Embryonic facial prominence (tissue), 1 donor: ENCODE measurements at regions not wholly inside any gene's neighbourhood (a gene's known extent, or its start where the extent isn't known, plus 50 kb on each side); places are given as distances from the start of the nearest gene placed in this dataset.

Experiments
- DNase-seq: peaks from one replicate; pipeline ENCODE4 v3.0.0-alpha.2; 2016; ENCODE audit errors: extremely low spot score

GRCh38 chr17:77601054-77601979 is 357.2 kb upstream of the TNRC6C start:
- DNase-seq = no peak

DNA sequence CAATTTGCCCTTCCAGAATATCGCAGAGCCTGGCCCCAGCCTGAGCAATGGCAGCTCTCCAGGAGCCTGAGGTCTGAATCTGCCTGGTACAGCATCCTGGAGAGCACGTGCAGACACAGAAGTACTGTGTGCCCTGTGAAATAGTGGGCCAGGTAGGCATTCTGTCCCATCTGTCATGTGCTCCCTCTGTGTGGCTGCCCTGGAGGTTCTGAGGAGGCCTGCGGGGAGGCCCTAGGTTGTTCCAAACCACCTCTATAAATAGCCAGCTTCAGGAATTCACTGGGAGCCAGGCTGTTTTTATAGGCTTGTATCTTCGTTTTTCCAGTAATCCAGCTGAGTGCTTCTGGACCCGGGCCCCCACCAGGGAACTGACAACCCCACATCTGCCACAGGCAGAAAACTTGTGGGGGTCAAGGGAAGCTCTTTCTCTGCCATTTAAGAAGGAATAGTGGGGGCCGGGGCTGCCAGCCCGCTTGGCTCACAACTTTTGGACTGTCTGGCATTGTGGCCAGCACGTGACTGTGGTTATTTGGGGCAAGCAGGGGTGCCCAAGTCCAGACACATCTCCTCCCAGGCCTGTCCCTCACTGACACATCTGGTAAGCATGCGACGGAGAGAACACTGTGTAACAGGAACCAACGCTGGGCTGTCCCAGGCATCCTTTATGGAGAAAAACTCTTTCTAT is 356.3 kb upstream of the TNRC6C start:
- no peak for DNase-seq

GRCh38 chr17:77602883-77603640 is 355.4 kb upstream of the TNRC6C start:
- no peak for DNase-seq

DNA sequence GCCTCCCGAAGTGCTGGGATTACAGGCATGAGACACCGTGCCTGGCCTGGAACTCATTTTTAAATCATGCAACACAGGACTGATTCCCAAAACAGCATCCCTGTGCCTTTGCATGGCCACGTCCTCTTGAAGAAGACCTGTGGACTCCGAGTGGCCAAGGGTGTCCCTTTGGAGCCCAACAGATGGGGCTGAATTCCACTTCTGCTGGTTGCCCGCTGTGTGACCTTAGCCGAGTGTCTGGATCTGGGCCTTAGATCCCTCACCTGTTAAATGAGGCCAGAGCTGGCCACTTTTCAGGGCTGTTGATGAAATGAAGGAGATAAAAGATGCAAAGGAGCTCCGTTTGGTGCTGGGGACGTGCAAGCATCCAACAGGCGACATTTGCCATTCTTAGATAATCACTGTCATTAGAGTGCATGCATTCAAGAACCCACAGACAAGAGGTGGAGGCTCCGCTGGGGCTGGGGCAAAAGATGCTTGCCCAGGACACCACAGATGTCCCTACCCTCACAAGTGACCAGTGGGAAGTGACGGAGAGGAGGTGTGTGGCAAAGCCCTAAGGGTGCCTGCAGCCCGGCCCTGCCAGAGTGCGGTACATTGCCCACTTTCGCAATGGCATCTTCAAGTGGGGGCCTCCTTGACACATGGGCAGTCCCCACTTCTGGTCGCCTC is 354.1 kb upstream of the TNRC6C start:
- no peak for DNase-seq

DNA sequence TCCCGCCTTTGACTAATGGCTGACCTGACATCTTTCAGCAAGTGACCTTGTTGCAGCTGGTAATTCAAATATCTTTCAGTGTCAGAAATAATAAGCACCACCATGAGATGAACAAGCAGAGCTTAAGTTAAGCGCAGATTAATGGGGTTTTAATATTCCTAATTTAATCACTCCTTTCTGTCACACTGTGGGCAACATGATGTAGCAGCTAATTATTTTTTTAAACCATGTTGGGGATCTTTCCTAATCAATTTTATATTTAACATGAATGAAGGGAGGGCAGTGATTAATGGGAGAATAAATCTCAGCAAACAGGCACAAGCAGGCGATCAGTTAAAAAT is 353.6 kb upstream of the TNRC6C start:
- DNase-seq = no peak

- no peak for DNase-seq
These were observed 352.2 kb upstream of the TNRC6C start for GRCh38 chr17:77606146-77606864.

DNA sequence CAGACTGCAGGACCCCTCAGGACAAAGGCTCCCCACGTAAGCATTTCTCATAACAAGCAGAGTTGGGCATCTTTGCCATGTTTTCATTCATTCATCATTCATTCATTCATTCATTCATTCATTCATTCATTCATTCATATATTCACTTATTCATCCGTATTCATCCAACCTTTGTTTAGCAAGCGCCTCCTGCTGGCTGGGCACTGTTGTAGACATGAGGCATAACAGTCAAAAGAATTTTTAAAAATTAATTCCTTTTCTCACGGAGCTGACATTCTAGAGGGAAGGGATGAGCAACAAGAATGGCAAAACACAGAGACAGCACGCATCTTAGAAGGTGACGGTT is 351.7 kb upstream of the TNRC6C start:
- DNase-seq = no peak

- DNase-seq = no peak
These were observed 350.9 kb upstream of the TNRC6C start for GRCh38 chr17:77607606-77608005.

GRCh38 chr17:77608431-77608830 is 350.1 kb upstream of the TNRC6C start:
- DNase-seq = no peak

DNA sequence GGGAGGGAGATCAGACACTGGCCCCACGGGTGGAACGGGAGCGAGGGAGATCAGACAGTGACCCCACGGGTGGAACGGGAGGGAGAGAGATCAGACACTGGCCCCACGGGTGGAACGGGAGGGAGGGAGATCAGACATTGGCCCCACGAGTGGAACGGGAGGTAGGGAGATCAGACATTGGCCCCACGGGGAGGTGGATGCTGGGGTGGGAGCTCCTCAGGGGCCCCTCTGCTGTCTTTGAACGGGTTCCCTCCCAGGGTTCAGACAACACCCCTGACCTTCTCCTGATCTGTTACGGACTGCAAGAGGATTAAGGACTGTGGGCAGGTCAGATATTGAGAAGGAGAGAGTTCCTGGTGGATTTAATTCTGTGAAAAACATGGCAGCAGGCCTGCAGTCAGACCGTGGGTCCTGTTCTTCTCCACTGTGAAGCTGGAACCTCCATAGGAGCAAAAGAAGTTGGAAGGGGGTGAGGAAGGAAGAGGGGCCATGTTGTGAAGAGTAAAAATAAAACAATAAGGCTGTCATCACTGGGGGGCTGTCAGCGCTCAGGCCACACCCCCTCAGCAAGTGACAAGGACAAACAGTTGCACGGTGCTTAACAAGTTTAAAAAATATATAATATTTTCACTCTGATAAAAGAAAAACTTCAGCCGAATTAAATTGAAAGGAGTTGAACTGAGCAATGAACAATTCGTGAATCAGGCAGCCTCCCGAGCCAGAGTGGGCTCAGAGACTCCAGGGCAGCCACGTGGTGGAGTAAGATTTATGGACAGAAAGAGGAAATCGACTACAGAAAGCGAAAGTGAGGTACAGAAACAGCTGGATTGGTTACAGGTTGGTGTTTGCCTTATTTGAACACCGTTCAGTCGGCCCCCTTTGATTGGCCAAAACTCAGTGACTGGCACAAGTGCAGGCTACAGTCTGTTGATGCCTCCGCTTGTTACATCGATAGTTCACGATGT is 348.7 kb upstream of the TNRC6C start:
- no peak for DNase-seq

DNA sequence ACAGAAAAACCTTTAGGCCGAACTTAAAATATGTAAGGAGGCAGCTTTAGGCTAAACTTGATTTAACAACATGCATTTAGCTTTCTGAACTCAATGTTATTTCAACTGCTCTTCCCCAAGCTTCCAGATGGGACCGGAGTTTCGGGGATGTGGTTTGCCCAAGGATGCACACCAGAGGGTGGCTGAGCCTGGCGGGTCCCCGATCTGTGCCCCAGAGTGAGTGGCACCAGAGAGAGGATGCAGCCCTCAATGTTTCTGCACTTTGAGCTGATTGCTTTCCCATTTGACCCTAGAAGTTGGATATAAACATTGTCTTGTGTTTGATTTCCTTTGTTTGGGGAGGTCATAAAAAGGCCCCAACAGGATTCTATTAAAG is 348.0 kb upstream of the TNRC6C start:
- no peak for DNase-seq

- DNase-seq = peak; percentile 50
These were observed 347.5 kb upstream of the TNRC6C start for GRCh38 chr17:77610972-77611521.

DNA sequence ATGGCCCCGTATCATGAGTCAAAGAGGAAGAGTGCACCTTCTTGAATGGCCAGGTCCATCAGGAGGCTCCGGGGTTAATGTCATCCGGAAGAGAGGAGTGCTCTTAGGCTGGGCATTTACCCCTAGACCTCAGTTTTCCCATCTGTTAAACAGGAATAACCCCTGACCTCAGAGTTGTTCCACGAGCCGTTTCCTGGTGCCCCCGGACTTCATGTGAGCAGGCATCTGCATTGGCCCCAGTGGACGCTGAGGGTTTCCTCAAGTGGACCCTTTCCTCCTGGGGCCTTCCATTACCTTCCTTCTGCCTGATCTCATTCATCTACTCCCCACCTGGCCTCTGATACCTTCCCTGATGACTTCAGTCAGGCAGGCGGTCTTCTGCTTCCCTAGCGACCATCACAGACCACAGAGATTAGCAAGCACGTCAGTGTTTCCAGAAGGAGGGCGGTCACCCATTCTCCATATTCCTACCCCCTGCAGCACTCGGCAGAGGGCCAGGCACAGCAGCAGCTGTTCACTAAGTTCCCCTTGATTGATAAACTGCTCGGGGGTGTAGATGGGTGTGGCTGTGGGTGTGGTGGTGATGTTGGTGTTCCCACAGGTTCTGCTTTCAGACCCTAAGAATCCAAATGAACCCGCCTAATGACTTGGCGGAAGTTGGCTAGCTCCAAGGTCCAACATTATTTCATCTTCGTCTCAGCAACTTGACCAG is 346.6 kb upstream of the TNRC6C start:
- DNase-seq = no peak

DNA sequence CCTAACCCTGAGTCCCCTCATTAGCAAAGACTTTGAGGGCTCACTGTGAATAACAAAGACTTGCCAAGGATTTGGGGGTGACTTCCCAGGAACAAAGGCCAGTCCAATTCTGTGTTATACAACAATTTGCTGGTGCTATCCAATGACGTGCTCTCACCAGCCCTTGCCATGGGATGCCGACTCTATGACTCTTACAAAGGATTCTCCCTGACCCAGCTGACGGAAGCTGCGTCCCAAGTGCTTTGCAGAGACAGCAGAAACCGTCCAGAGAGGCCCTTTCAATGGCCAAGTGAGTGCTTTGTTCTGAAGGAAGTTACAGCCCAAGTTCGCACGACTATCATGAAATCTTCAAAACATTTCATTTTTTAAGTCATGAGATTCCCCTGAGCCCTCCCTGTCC is 345.3 kb upstream of the TNRC6C start:
- no peak for DNase-seq

- DNase-seq = no peak
These were observed 344.9 kb upstream of the TNRC6C start for GRCh38 chr17:77613627-77614026.

DNA sequence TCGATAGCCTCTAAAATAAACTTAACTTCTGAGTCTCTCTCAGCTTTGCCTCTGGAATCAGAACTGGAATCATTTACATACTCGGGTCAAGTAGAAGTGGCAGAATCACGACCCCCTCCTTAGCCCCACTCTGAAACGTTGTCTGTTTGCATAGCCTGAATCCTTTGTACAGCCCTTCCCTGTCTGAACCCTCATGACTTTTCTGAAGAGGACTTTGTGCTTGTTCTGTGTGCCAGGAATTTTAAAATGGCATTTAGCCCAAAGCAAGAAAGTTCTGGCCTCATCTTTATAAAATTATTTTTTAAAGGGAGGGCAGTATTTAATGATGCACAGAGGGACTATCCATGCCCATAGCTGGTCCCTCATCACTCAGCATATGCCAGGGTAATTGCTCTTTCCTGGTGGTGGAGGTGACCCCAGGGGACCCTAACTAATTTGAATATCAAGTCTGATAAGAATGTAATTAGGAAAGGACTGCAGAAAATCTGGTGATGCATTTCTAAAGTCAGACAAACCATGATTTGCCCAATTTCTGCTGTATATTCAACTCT is 342.7 kb upstream of the TNRC6C start:
- DNase-seq = no peak

- DNase-seq = no peak
These were observed 342.2 kb upstream of the TNRC6C start for GRCh38 chr17:77616254-77616731.

GRCh38 chr17:77617516-77617915 is 341.0 kb upstream of the TNRC6C start:
- no peak for DNase-seq

- no peak for DNase-seq
These were observed 340.3 kb upstream of the TNRC6C start for GRCh38 chr17:77618173-77618572.
